Caco-2 (cell line): ENCODE measurements at regions not wholly inside any gene's neighbourhood (a gene's known extent, or its start where the extent isn't known, plus 50 kb on each side); places are given as distances from the start of the nearest gene placed in this dataset.

Experiments used
- BruUV-seq: library from RNA; stranded (reverse); fragments of 400-500 nt; replicated peaks from 2 replicates; lab custom pipeline; 2021; lab: Mats Ljungman, UMichigan
- CTCF ChIA-PET: fragments of 300-600 bp; sonication (Branson Sonifier 250); formaldehyde crosslinking; loops from one replicate; lab custom pipeline; 2022; ENCODE audit warnings: antibody characterized with exemption; lab: Charles Lee
- POLR2A ChIA-PET: fragments of 300-600 bp; sonication (Branson Sonifier 250); formaldehyde crosslinking; loops from one replicate; lab custom pipeline; 2022; ENCODE audit warnings: antibody characterized with exemption; lab: Charles Lee
- DNase-seq, 2 experiments: peaks; one replicate each; pipeline versions ENCODE4 v3.0.0 to v3.0.0-alpha.2; 2020 to 2022
- H3K27me3 ChIP-seq: replicated peaks from 2 replicates; pipeline ENCODE4 v1.6.0; 2011; ENCODE audit warnings: low read length; ENCODE audit not compliant: control insufficient read depth, insufficient read depth
- H3K36me3 ChIP-seq: 2 replicates; pipeline ENCODE4 v1.5.1; 2011; ENCODE audit warnings: low read length; ENCODE audit not compliant: control insufficient read depth, insufficient read depth
- H3K4me1 ChIP-seq: fragments of 250-450 bp; sonication (Bioruptor Pico); 2 replicates; pipeline ENCODE4 v1.5.1; 2020; ENCODE audit warnings: mild to moderate bottlenecking
- H3K4me3 ChIP-seq: 2 replicates; pipeline ENCODE4 v1.5.1; 2011; ENCODE audit warnings: low read depth, mild to moderate bottlenecking, control low read depth, low read length
- H3K9me3 ChIP-seq: fragments of 250-450 bp; sonication (Bioruptor Pico); 2 replicates; pipeline ENCODE4 v1.5.1; 2020; ENCODE audit warnings: mild to moderate bottlenecking, moderate library complexity
- H3K27ac Mint-ChIP-seq: one replicate; pipeline ENCODE4 v1.8.0; 2022; ENCODE audit warnings: mixed read lengths; ENCODE audit not compliant: unreplicated experiment
- H3K27me3 Mint-ChIP-seq: one replicate; pipeline ENCODE4 v1.8.0; 2022; ENCODE audit warnings: mixed read lengths; ENCODE audit not compliant: insufficient read depth, unreplicated experiment
- H3K36me3 Mint-ChIP-seq: one replicate; pipeline ENCODE4 v1.8.0; 2022; ENCODE audit warnings: mild to moderate bottlenecking, mixed read lengths; ENCODE audit not compliant: insufficient read depth, unreplicated experiment
- H3K4me1 Mint-ChIP-seq: one replicate; pipeline ENCODE4 v1.8.0; 2022; ENCODE audit warnings: low read depth, mixed read lengths; ENCODE audit not compliant: unreplicated experiment
- H3K4me3 Mint-ChIP-seq: one replicate; pipeline ENCODE4 v1.8.0; 2022; ENCODE audit warnings: mild to moderate bottlenecking, moderate library complexity, mixed read lengths; ENCODE audit not compliant: unreplicated experiment
- H3K9me3 Mint-ChIP-seq: one replicate; pipeline ENCODE4 v1.8.0; 2022; ENCODE audit warnings: mixed read lengths; ENCODE audit not compliant: unreplicated experiment
- CTCF ChIP-seq, 2 experiments: fragments of 200-600 bp in 1 of 2; IDR thresholded peaks; 1 replicate in 1 of 2; 2 replicates in 1 of 2; pipeline versions ENCODE4 v1.5.1 to v1.8.0; 2011 to 2022; ENCODE audit warnings: antibody characterized with exemption in 1 of 2, control low read depth in 1 of 2, inconsistent platforms in 1 of 2, low read depth in 1 of 2, low read length in 1 of 2, mild to moderate bottlenecking in 1 of 2, moderate library complexity in 1 of 2; ENCODE audit not compliant: insufficient read depth in 1 of 2, severe bottlenecking in 1 of 2, unreplicated experiment in 1 of 2
- intact Hi-C: fragments of 100-400 bp; cut with micrococcal nuclease; formaldehyde crosslinking; loops from one replicate; pipeline ENCODE4 v1.10.0; 2022; ENCODE audit not compliant: unreplicated experiment

- Histone ChIP-seq H3K4me3 (no peak overlapping the region), H3K36me3 (no peaks in the 10 kb centered on the region), H3K9me3 (no peaks in the 10 kb centered on the region), H3K27me3 (no peaks in the 10 kb centered on the region), H3K4me1 (no peaks in the 10 kb centered on the region)
- intact Hi-C loops: no loop called here
- ChIA-PET CTCF (no interaction called here), POLR2A (no interaction called here)
- no peaks in the 10 kb centered on the region for H3K4me1 Mint-ChIP-seq
- no peaks in the 10 kb centered on the region for H3K36me3 Mint-ChIP-seq
- BruUV-seq: no TSS peak
- H3K27me3 Mint-ChIP-seq: no peaks in the 10 kb centered on the region
- no peak for TF ChIP-seq CTCF (IDR thresholded peaks at IDR 0.05; ENCODE audit: insufficient read depth in 1 of 2, low read depth in 1 of 2, low read length in 1 of 2, severe bottlenecking in 1 of 2, unreplicated experiment in 1 of 2)
- peaks cover 7% of the 10 kb centered on the region for H3K9me3 Mint-ChIP-seq
- no peak overlapping the region for H3K27ac Mint-ChIP-seq
- no peak for DNase-seq
- no peak overlapping the region for H3K4me3 Mint-ChIP-seq
These were observed 1520.8 kb upstream of the CDH6 start for GRCh38 chr5:29672678-29673077.

GRCh38 chr5:29662876-29663275 is 1530.6 kb upstream of the CDH6 start:
- no peaks in the 10 kb centered on the region for H3K27me3 Mint-ChIP-seq
- no peak overlapping the region for H3K27ac Mint-ChIP-seq
- no peaks in the 10 kb centered on the region for H3K9me3 ChIP-seq
- intact Hi-C loops: no loop called here
- DNase-seq: no peak
- no peak overlapping the region for H3K4me3 ChIP-seq
- no peaks in the 10 kb centered on the region for H3K36me3 ChIP-seq
- no peaks in the 10 kb centered on the region for H3K4me1 Mint-ChIP-seq
- H3K36me3 Mint-ChIP-seq: no peaks in the 10 kb centered on the region
- no peaks in the 10 kb centered on the region for H3K27me3 ChIP-seq
- H3K4me1 ChIP-seq: no peaks in the 10 kb centered on the region
- H3K4me3 Mint-ChIP-seq: no peak overlapping the region
- no peak for TF ChIP-seq CTCF (IDR thresholded peaks at IDR 0.05; ENCODE audit: insufficient read depth in 1 of 2, low read depth in 1 of 2, low read length in 1 of 2, severe bottlenecking in 1 of 2, unreplicated experiment in 1 of 2)
- BruUV-seq: no TSS peak
- CTCF ChIA-PET: no interaction called here
- peaks cover 10% of the 10 kb centered on the region for H3K9me3 Mint-ChIP-seq
- POLR2A ChIA-PET: no interaction called here

GRCh38 chr5:29654954-29655353 is 1538.5 kb upstream of the CDH6 start:
- no peaks in the 10 kb centered on the region for H3K36me3 ChIP-seq
- Mint-ChIP-seq H3K36me3 (no peaks in the 10 kb centered on the region), H3K9me3 (peaks cover 7% of the 10 kb centered on the region), H3K27ac (no peak overlapping the region), H3K27me3 (no peaks in the 10 kb centered on the region), H3K4me1 (no peaks in the 10 kb centered on the region), H3K4me3 (no peak overlapping the region)
- no peak overlapping the region for H3K4me3 ChIP-seq
- no peaks in the 10 kb centered on the region for H3K9me3 ChIP-seq
- BruUV-seq: no TSS peak
- no peak for TF ChIP-seq CTCF (IDR thresholded peaks at IDR 0.05; ENCODE audit: insufficient read depth in 1 of 2, low read depth in 1 of 2, low read length in 1 of 2, severe bottlenecking in 1 of 2, unreplicated experiment in 1 of 2)
- no peaks in the 10 kb centered on the region for H3K27me3 ChIP-seq
- POLR2A ChIA-PET: no interaction called here
- intact Hi-C loops: no loop called here
- no peaks in the 10 kb centered on the region for H3K4me1 ChIP-seq
- DNase-seq: no peak
- CTCF ChIA-PET: interaction anchor here (0.7 kb wide), 1 partner anchor 136 kb away, joined by 4 read pairs; no protein-coding TSS in a partner anchor
